ENCODE measurements at regions not wholly inside any gene's neighbourhood (a gene's known extent, or its start where the extent isn't known, plus 50 kb on each side); places are given as distances from the start of the nearest gene placed in this dataset.

- H3K23ac ChIP-seq (ENCODE audit: low read length in 2 of 2): no peak overlapping the region
- no peak overlapping the region for H2BK5ac ChIP-seq (ENCODE audit: low read depth, low read length, poor library complexity, severe bottlenecking)
- no peak overlapping the region for H3K4me3 ChIP-seq (ENCODE audit: insufficient read depth in 1 of 2, low read depth in 1 of 2, low read length in 2 of 2)
- H2AK5ac ChIP-seq (ENCODE audit: low read length, severe bottlenecking): no peak overlapping the region
- H2BK15ac ChIP-seq (ENCODE audit: low read depth, poor library complexity, severe bottlenecking): peak overlapping the region; percentile 63
- DNase-seq: peak; percentile 29
- no peaks in the 10 kb centered on the region for H3K9me3 ChIP-seq (ENCODE audit: control insufficient read depth, low read length)
- no peak overlapping the region for H3K14ac ChIP-seq (ENCODE audit: low read length in 2 of 2)
- no peaks in the 10 kb centered on the region for H3K4me1 ChIP-seq (ENCODE audit: control insufficient read depth, insufficient read depth, low read depth, low read length)
- peak overlapping the region; percentile 45 for H4K8ac ChIP-seq (ENCODE audit: low read length)
- peak overlapping the region; percentile 1 for H4K91ac ChIP-seq (ENCODE audit: low read length)
- H3K18ac ChIP-seq (ENCODE audit: low read depth in 1 of 2, low read length in 2 of 2): peak overlapping the region; percentile 86 to 96
- peak overlapping the region; percentile 47 to 73 for H3K4ac ChIP-seq (ENCODE audit: low read depth in 1 of 2, low read length in 2 of 2)
- no peaks in the 10 kb centered on the region for H3K79me1 ChIP-seq (replicated peaks; ENCODE audit: low read length, poor library complexity, severe bottlenecking)
- H2BK120ac ChIP-seq (ENCODE audit: low read depth, low read length): peak overlapping the region; percentile 64
- no peaks in the 10 kb centered on the region for H3K36me3 ChIP-seq (ENCODE audit: control insufficient read depth in 1 of 2, insufficient read depth in 2 of 2, low read depth in 1 of 2, low read length in 2 of 2)
- no peak overlapping the region for H3K4me2 ChIP-seq (ENCODE audit: low read length, poor library complexity, severe bottlenecking)
- H2AFZ ChIP-seq (ENCODE audit: low read depth, low read length): no peak overlapping the region
- WGBS: 78% methylated on average over 2 of the region's 2 CpGs
- H3K27ac ChIP-seq (ENCODE audit: low read length, poor library complexity, severe bottlenecking): no peak overlapping the region
- no peaks in the 10 kb centered on the region for H3K27me3 ChIP-seq (ENCODE audit: control insufficient read depth in 1 of 2, insufficient read depth in 1 of 2, low read length in 2 of 2)
- peak overlapping the region; percentile 99 for H2BK12ac ChIP-seq (ENCODE audit: low read length in 2 of 2)
- H3K9ac ChIP-seq (ENCODE audit: low read length): no peak overlapping the region
Measured at GRCh38 chr5:68028131-68028727, 187.3 kb upstream of the PIK3R1 start.

DNA sequence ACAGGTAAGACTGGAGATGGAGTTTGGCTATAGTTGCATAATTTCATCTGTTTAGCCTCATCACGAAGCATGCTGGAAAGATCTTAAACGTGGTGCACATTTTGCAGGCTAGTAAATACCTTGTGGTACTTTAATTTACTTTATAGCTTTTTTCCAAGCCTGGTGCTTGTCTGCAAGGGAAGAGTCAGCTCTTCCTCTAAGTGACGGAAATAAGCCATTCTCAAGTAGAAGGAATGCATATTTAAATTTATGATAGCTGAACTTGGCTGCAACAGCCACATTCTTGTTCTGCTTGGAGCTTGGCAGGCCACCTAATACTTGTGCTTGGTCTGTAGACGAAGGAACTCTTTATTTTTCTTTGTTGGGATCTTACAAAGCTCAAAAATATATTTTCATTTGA is 188.0 kb upstream of the PIK3R1 start:
- H2AK5ac ChIP-seq (ENCODE audit: low read length, severe bottlenecking): no peak overlapping the region
- H3K27me3 ChIP-seq (ENCODE audit: control insufficient read depth in 1 of 2, insufficient read depth in 1 of 2, low read length in 2 of 2): no peaks in the 10 kb centered on the region
- H3K9ac ChIP-seq (ENCODE audit: low read length): no peak overlapping the region
- H2BK5ac ChIP-seq (ENCODE audit: low read depth, low read length, poor library complexity, severe bottlenecking): no peak overlapping the region
- no peak overlapping the region for H4K8ac ChIP-seq (ENCODE audit: low read length)
- H3K4ac ChIP-seq (ENCODE audit: low read depth in 1 of 2, low read length in 2 of 2): no peak overlapping the region
- peak; percentile 86 for DNase-seq
- H3K4me1 ChIP-seq (ENCODE audit: control insufficient read depth, insufficient read depth, low read depth, low read length): no peaks in the 10 kb centered on the region
- H3K36me3 ChIP-seq (ENCODE audit: control insufficient read depth in 1 of 2, insufficient read depth in 2 of 2, low read depth in 1 of 2, low read length in 2 of 2): no peaks in the 10 kb centered on the region
- H2BK120ac ChIP-seq (ENCODE audit: low read depth, low read length): no peak overlapping the region
- H3K18ac ChIP-seq (ENCODE audit: low read depth in 1 of 2, low read length in 2 of 2): no peak overlapping the region
- H3K23ac ChIP-seq (ENCODE audit: low read length in 2 of 2): no peak overlapping the region
- H2BK12ac ChIP-seq (ENCODE audit: low read length in 2 of 2): no peak overlapping the region
- H3K14ac ChIP-seq (ENCODE audit: low read length in 2 of 2): no peak overlapping the region
- H2BK15ac ChIP-seq (ENCODE audit: low read depth, poor library complexity, severe bottlenecking): no peak overlapping the region
- H4K91ac ChIP-seq (ENCODE audit: low read length): no peak overlapping the region
- no peak overlapping the region for H3K27ac ChIP-seq (ENCODE audit: low read length, poor library complexity, severe bottlenecking)
- H3K79me1 ChIP-seq (replicated peaks; ENCODE audit: low read length, poor library complexity, severe bottlenecking): no peaks in the 10 kb centered on the region
- H2AFZ ChIP-seq (ENCODE audit: low read depth, low read length): no peak overlapping the region
- no peak overlapping the region for H3K4me2 ChIP-seq (ENCODE audit: low read length, poor library complexity, severe bottlenecking)
- no peak overlapping the region for H3K4me3 ChIP-seq (ENCODE audit: insufficient read depth in 1 of 2, low read depth in 1 of 2, low read length in 2 of 2)
- no peaks in the 10 kb centered on the region for H3K9me3 ChIP-seq (ENCODE audit: control insufficient read depth, low read length)
- WGBS: 8% methylated on average over 3 of the region's 4 CpGs

GRCh38 chr5:68026092-68026885 is 189.3 kb upstream of the PIK3R1 start:
- no peaks in the 10 kb centered on the region for H3K27me3 ChIP-seq (ENCODE audit: control insufficient read depth in 1 of 2, insufficient read depth in 1 of 2, low read length in 2 of 2)
- H3K4me3 ChIP-seq (ENCODE audit: insufficient read depth in 1 of 2, low read depth in 1 of 2, low read length in 2 of 2): no peak overlapping the region
- no peaks in the 10 kb centered on the region for H3K79me1 ChIP-seq (replicated peaks; ENCODE audit: low read length, poor library complexity, severe bottlenecking)
- no peak for DNase-seq
- H4K91ac ChIP-seq (ENCODE audit: low read length): no peak overlapping the region
- H3K9me3 ChIP-seq (ENCODE audit: control insufficient read depth, low read length): no peaks in the 10 kb centered on the region
- no peak overlapping the region for H2BK15ac ChIP-seq (ENCODE audit: low read depth, poor library complexity, severe bottlenecking)
- H2BK12ac ChIP-seq (ENCODE audit: low read length in 2 of 2): peak overlapping the region; percentile 37 to 76
- no peak overlapping the region for H3K27ac ChIP-seq (ENCODE audit: low read length, poor library complexity, severe bottlenecking)
- H3K23ac ChIP-seq (ENCODE audit: low read length in 2 of 2): no peak overlapping the region
- no CpG with 5 or more reads among the region's 1 CpG for WGBS
- H4K8ac ChIP-seq (ENCODE audit: low read length): no peak overlapping the region
- no peak overlapping the region for H2AK5ac ChIP-seq (ENCODE audit: low read length, severe bottlenecking)
- no peak overlapping the region for H3K9ac ChIP-seq (ENCODE audit: low read length)
- H3K14ac ChIP-seq (ENCODE audit: low read length in 2 of 2): no peak overlapping the region
- no peaks in the 10 kb centered on the region for H3K36me3 ChIP-seq (ENCODE audit: control insufficient read depth in 1 of 2, insufficient read depth in 2 of 2, low read depth in 1 of 2, low read length in 2 of 2)
- H2BK120ac ChIP-seq (ENCODE audit: low read depth, low read length): no peak overlapping the region
- H2AFZ ChIP-seq (ENCODE audit: low read depth, low read length): no peak overlapping the region
- H2BK5ac ChIP-seq (ENCODE audit: low read depth, low read length, poor library complexity, severe bottlenecking): no peak overlapping the region
- H3K4ac ChIP-seq (ENCODE audit: low read depth in 1 of 2, low read length in 2 of 2): peak overlapping the region in 1 of 2 experiments; percentile 40
- H3K18ac ChIP-seq (ENCODE audit: low read depth in 1 of 2, low read length in 2 of 2): peak overlapping the region in 1 of 2 experiments; percentile 63
- no peak overlapping the region for H3K4me2 ChIP-seq (ENCODE audit: low read length, poor library complexity, severe bottlenecking)
- H3K4me1 ChIP-seq (ENCODE audit: control insufficient read depth, insufficient read depth, low read depth, low read length): no peaks in the 10 kb centered on the region

DNA sequence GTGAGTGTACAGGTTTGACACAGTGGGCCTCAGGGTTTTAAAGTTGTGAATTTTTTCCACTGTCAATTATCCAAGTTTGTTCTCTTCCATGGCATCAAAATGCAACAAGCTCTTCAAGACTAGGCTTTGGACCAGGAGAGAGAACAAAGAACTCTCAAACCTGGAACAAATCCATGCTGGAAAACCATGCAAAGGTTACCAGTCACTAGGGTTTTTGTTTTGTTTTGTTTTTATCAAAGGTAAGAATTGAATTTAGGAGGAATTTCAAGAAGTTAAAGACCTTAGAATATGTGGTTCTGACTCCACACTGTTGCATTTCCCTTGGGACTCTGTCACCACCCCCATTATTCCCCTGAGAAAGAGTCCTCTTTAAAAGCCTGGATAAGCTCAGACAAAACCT is 191.1 kb upstream of the PIK3R1 start:
- DNase-seq: no peak
- H2BK15ac ChIP-seq (ENCODE audit: low read depth, poor library complexity, severe bottlenecking): no peak overlapping the region
- H3K23ac ChIP-seq (ENCODE audit: low read length in 2 of 2): no peak overlapping the region
- no peaks in the 10 kb centered on the region for H3K79me1 ChIP-seq (replicated peaks; ENCODE audit: low read length, poor library complexity, severe bottlenecking)
- no peak overlapping the region for H3K18ac ChIP-seq (ENCODE audit: low read depth in 1 of 2, low read length in 2 of 2)
- H3K4me3 ChIP-seq (ENCODE audit: insufficient read depth in 1 of 2, low read depth in 1 of 2, low read length in 2 of 2): no peak overlapping the region
- H3K27me3 ChIP-seq (ENCODE audit: control insufficient read depth in 1 of 2, insufficient read depth in 1 of 2, low read length in 2 of 2): no peaks in the 10 kb centered on the region
- no peak overlapping the region for H3K4ac ChIP-seq (ENCODE audit: low read depth in 1 of 2, low read length in 2 of 2)
- H3K9me3 ChIP-seq (ENCODE audit: control insufficient read depth, low read length): no peaks in the 10 kb centered on the region
- no peak overlapping the region for H4K91ac ChIP-seq (ENCODE audit: low read length)
- no peaks in the 10 kb centered on the region for H3K4me1 ChIP-seq (ENCODE audit: control insufficient read depth, insufficient read depth, low read depth, low read length)
- no peak overlapping the region for H3K14ac ChIP-seq (ENCODE audit: low read length in 2 of 2)
- no peak overlapping the region for H2AFZ ChIP-seq (ENCODE audit: low read depth, low read length)
- H2BK5ac ChIP-seq (ENCODE audit: low read depth, low read length, poor library complexity, severe bottlenecking): no peak overlapping the region
- H2BK120ac ChIP-seq (ENCODE audit: low read depth, low read length): no peak overlapping the region
- H3K4me2 ChIP-seq (ENCODE audit: low read length, poor library complexity, severe bottlenecking): no peak overlapping the region
- no peak overlapping the region for H3K27ac ChIP-seq (ENCODE audit: low read length, poor library complexity, severe bottlenecking)
- H2BK12ac ChIP-seq (ENCODE audit: low read length in 2 of 2): no peak overlapping the region
- H2AK5ac ChIP-seq (ENCODE audit: low read length, severe bottlenecking): no peak overlapping the region
- no peak overlapping the region for H4K8ac ChIP-seq (ENCODE audit: low read length)
- no peaks in the 10 kb centered on the region for H3K36me3 ChIP-seq (ENCODE audit: control insufficient read depth in 1 of 2, insufficient read depth in 2 of 2, low read depth in 1 of 2, low read length in 2 of 2)
- no peak overlapping the region for H3K9ac ChIP-seq (ENCODE audit: low read length)
